SU-DHL-6 (cell line): ENCODE measurements at regions not wholly inside any gene's neighbourhood (a gene's known extent, or its start where the extent isn't known, plus 50 kb on each side); places are given as distances from the start of the nearest gene placed in this dataset.

Source experiments
- H2AFZ ChIP-seq: fragments of 200-600 bp; sonication (generic); 2 replicates; pipeline ENCODE4 v1.6.1; 2014; ENCODE audit warnings: low read depth, mild to moderate bottlenecking, moderate library complexity, mixed read lengths, antibody characterized with exemption, low read length; ENCODE audit not compliant: severe bottlenecking
- H3F3A ChIP-seq: fragments of 200-600 bp; shearing (Covaris generic); 2 replicates; pipeline ENCODE4 v1.6.0; 2016; ENCODE audit warnings: antibody characterized with exemption, mild to moderate bottlenecking; ENCODE audit not compliant: insufficient read depth
- H3K27ac ChIP-seq: fragments of 200-600 bp; sonication (generic); 2 replicates; pipeline ENCODE4 v1.5.1; 2016; ENCODE audit warnings: low read depth, mild to moderate bottlenecking, low read length, moderate library complexity, mixed read lengths
- H3K27me3 ChIP-seq: fragments of 200-600 bp; sonication (generic), shearing (Covaris generic); 2 replicates; pipeline ENCODE4 v1.6.0; 2014; ENCODE audit warnings: mild to moderate bottlenecking, low read length
- H3K36me3 ChIP-seq: fragments of 200-600 bp; sonication (generic); 2 replicates; pipeline ENCODE4 v1.6.1; 2014; ENCODE audit warnings: mild to moderate bottlenecking, low read length, mixed read lengths
- H3K4me2 ChIP-seq: fragments of 300-600, 200-600 bp; shearing (Covaris generic), sonication (generic); 2 replicates; pipeline ENCODE4 v1.6.0; 2014; ENCODE audit warnings: low read length, low read depth, mild to moderate bottlenecking; ENCODE audit not compliant: poor library complexity, severe bottlenecking
- H3K4me3 ChIP-seq: fragments of 200-600 bp; sonication (generic); 2 replicates; pipeline ENCODE4 v1.5.1; 2014; ENCODE audit warnings: antibody characterized with exemption, low read length, mild to moderate bottlenecking, mixed read lengths; ENCODE audit not compliant: insufficient read depth, poor library complexity, severe bottlenecking
- H3K79me2 ChIP-seq: fragments of 200-600 bp; sonication (generic); 2 replicates; pipeline ENCODE4 v1.6.1; 2014; ENCODE audit warnings: mild to moderate bottlenecking, low read length, moderate library complexity; ENCODE audit not compliant: insufficient read depth
- H3K9ac ChIP-seq: fragments of 200-600 bp; sonication (generic); 2 replicates; pipeline ENCODE4 v1.7.0; 2014; ENCODE audit warnings: mild to moderate bottlenecking, low read length
- H3K9me2 ChIP-seq: fragments of 200-600 bp; sonication (generic); replicated peaks from 2 replicates; pipeline ENCODE4 v1.6.1; 2014; ENCODE audit warnings: low read length; ENCODE audit not compliant: insufficient read depth
- H3K9me3 ChIP-seq: fragments of 200-600 bp; sonication (generic); 2 replicates; pipeline ENCODE4 v1.6.1; 2014; ENCODE audit warnings: low read length, mixed read lengths; ENCODE audit not compliant: insufficient read depth
- H4K20me1 ChIP-seq: fragments of 200-600 bp; sonication (generic); 2 replicates; pipeline ENCODE4 v1.6.1; 2014; ENCODE audit warnings: low read depth, mild to moderate bottlenecking, antibody characterized with exemption, low read length, moderate library complexity, mixed read lengths
- EZH2phosphoT487 ChIP-seq: fragments of 200-600 bp; sonication (generic), shearing (Covaris generic); conservative IDR thresholded peaks from 2 replicates; pipeline ENCODE4 v1.6.1; 2018; ENCODE audit warnings: mild to moderate bottlenecking, antibody characterized with exemption, low read length, moderate library complexity, mixed read lengths
- TF ChIP-seq, protein P1 (sequence below): fragments of 200-600 bp; sonication (generic); IDR thresholded peaks from one replicate; pipeline ENCODE4 v1.5.1; 2017; ENCODE audit warnings: antibody characterized with exemption, mild to moderate bottlenecking, low read length, moderate library complexity; ENCODE audit not compliant: insufficient read depth, poor library complexity, severe bottlenecking

DNA sequence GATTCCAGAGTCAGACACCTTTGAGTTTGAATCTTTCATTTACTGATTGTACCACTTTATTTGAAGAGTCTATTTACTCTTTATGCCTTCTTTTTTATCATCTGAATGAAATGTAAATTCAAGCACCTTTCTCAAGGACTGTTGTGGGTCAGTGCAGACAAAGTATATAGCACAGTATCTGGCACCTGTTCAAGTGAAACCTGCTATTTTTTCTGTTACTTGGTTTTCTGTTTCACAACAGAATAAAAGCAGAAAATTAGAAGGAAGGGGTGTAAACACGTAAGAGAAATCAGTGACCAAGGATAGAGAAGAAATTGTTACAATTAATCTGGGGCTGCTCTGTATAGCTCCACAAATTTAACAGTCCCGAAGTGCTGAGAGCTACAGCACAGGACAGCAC, 357.4 kb downstream of the RSL24D1 start:
- H3K4me2 ChIP-seq = no peak overlapping the region
- TF ChIP-seq, protein P1, sequence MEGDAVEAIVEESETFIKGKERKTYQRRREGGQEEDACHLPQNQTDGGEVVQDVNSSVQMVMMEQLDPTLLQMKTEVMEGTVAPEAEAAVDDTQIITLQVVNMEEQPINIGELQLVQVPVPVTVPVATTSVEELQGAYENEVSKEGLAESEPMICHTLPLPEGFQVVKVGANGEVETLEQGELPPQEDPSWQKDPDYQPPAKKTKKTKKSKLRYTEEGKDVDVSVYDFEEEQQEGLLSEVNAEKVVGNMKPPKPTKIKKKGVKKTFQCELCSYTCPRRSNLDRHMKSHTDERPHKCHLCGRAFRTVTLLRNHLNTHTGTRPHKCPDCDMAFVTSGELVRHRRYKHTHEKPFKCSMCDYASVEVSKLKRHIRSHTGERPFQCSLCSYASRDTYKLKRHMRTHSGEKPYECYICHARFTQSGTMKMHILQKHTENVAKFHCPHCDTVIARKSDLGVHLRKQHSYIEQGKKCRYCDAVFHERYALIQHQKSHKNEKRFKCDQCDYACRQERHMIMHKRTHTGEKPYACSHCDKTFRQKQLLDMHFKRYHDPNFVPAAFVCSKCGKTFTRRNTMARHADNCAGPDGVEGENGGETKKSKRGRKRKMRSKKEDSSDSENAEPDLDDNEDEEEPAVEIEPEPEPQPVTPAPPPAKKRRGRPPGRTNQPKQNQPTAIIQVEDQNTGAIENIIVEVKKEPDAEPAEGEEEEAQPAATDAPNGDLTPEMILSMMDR = no peak
- no peak for TF ChIP-seq EZH2phosphoT487

DNA sequence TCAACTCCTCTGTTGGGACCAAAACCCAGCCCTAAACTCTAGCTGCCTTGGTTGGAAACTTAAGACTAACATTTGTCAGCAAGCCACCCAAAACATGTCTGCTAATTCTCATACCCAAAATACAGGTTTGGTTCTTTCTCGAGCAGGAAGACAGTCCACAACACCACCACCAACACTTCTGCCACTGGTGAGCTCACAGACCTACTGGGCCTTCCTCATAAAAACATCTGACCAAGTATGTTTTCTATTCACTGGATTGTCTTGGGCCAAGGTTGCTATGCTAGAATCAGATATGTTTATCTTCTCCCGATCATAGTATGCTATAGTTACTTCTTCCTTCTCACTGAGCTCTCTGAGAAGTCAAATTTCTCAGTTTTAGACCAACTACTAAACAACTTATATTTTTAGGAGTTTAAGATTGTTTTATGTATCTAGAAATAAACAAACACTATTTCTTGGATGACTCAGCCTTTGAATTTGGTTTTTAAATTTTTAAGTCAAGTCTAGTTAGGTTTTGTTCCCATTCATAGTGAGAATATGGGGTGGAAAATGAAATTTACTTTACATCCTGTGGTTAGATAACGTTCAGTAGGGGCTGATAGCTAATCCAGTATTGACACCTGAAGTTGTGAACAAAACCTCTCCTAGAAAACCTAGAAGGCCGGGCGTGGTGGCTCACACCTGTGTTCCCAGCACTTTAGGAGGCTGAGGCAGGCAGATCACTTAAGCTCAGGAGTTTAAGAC, 360.5 kb downstream of the RSL24D1 start:
- no peak overlapping the region for H3K4me2 ChIP-seq

More for the DNA sequence above, 357.4 kb downstream of the RSL24D1 start:
- no peaks in the 10 kb centered on the region for H3K9me2 ChIP-seq
- H3F3A ChIP-seq = no peaks in the 10 kb centered on the region
- no peaks in the 10 kb centered on the region for H3K79me2 ChIP-seq
- H3K4me3 ChIP-seq = no peak overlapping the region
- H3K9ac ChIP-seq = no peak overlapping the region
- no peak overlapping the region for H3K27ac ChIP-seq
- H3K36me3 ChIP-seq = no peaks in the 10 kb centered on the region
- H3K27me3 ChIP-seq = no peaks in the 10 kb centered on the region
- H3K9me3 ChIP-seq = no peaks in the 10 kb centered on the region
- no peak overlapping the region for H2AFZ ChIP-seq
- no peaks in the 10 kb centered on the region for H4K20me1 ChIP-seq

DNA sequence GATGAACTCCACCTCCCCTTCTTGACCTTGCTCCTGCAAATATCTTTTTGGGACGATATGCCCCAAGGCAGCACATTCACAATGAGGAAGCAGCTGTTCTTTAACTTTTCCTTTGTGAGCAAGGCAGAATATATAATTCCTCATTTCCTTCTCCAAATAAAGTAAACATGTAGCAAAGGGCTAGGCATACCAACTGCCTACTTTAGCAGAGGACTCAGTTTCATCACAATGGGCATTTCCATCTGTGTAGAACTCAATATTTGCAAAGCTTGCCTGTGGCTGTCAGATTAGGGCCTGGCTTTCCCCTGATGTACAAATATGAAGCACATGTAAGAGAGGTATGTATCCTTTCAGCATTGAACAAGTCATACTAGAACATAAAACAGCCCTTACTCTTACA, 366.9 kb downstream of the RSL24D1 start:
- Histone ChIP-seq H3F3A (no peaks in the 10 kb centered on the region), H3K9me2 (no peaks in the 10 kb centered on the region), H2AFZ (no peak overlapping the region), H3K27ac (no peak overlapping the region), H3K36me3 (no peaks in the 10 kb centered on the region), H3K79me2 (no peaks in the 10 kb centered on the region), H3K27me3 (0 out of 2 replicates have a peak, but pooled peaks cover 2% of the 10 kb centered on the region), H3K4me2 (no peak overlapping the region), H4K20me1 (no peaks in the 10 kb centered on the region), H3K9ac (no peak overlapping the region), H3K9me3 (no peaks in the 10 kb centered on the region), H3K4me3 (no peak overlapping the region)
- TF ChIP-seq, protein P1 = no peak
- no peak for TF ChIP-seq EZH2phosphoT487

More for the DNA sequence above, 360.5 kb downstream of the RSL24D1 start:
- Histone ChIP-seq H3K27ac (no peak overlapping the region), H2AFZ (no peak overlapping the region), H3K36me3 (no peaks in the 10 kb centered on the region), H3K9me2 (no peaks in the 10 kb centered on the region), H3K79me2 (no peaks in the 10 kb centered on the region), H3K27me3 (no peaks in the 10 kb centered on the region), H3F3A (no peaks in the 10 kb centered on the region), H3K4me3 (no peak overlapping the region), H3K9me3 (no peaks in the 10 kb centered on the region), H4K20me1 (no peaks in the 10 kb centered on the region), H3K9ac (no peak overlapping the region)
- no peak for TF ChIP-seq EZH2phosphoT487
- TF ChIP-seq, protein P1 = no peak
